ENCODE measurements at regions not wholly inside any gene's neighbourhood (a gene's known extent, or its start where the extent isn't known, plus 50 kb on each side); places are given as distances from the start of the nearest gene placed in this dataset.

DNA sequence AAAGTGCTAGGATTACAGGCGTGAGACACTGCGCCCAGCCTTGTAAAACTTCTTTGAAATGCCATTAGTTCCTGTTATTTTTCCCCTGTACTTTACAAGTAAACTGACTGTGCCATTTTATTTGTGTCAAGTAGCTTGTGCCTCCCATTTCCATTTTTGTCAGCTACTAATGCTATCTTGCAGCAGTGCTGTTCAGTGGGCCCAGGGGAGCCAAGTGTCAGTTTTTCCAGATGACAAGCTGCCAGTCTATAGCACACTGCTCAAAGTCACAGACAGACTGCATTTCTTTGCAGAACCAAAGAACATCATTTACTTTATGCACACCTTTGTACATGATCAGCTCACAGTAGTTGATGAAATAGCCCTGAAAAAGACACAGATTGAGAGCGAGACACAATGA lies 901.3 kb upstream of the CDH2 start:
- no peak for TF ChIP-seq GATA2 (IDR thresholded peaks at IDR 0.05; ENCODE audit: low read depth, low read length)
- no peak for TF ChIP-seq GATA3 (IDR thresholded peaks at IDR 0.05; ENCODE audit: low read depth, low read length)

DNA sequence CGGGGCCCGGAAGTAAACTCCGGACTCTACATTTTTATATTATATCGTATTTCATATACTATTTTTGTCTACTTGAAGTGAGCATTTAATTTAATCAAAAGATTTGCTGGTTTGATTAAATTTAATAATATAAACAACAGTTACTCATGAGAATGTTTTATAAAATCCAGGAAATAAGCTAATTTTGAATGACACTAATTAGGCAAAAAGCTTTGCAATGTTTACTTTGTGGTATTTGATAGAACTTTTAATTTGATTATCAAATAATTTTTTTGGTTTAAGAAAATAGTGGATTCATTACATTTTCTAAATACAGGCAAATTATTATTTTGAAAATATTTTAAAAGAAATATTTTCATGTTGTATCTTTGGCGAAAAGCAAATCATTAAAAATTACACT lies 900.4 kb upstream of the CDH2 start:
- no peak for TF ChIP-seq GATA2 (IDR thresholded peaks at IDR 0.05; ENCODE audit: low read depth, low read length)
- no peak for TF ChIP-seq GATA3 (IDR thresholded peaks at IDR 0.05; ENCODE audit: low read depth, low read length)

DNA sequence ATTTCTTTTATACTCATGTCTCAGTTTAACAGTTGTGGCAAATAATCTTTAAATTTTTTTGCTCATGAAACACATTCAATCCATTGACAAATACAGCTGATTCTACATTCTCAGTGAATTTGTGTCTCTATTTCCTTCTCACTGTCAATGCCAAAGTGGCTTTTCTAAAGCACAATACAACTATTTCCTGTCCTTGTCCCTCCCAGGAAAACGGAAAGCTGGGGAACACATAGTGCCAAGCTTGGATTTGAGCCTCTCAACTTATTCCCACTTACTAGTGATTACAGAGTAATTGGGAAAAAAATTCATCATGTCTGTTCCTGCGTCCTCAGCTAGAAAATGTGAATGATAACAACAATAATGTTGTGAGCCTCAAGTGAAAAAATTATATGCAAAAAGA lies 899.7 kb upstream of the CDH2 start:
- TF ChIP-seq GATA3 (IDR thresholded peaks at IDR 0.05; ENCODE audit: low read depth, low read length) (no peak), GATA2 (IDR thresholded peaks at IDR 0.05; ENCODE audit: low read depth, low read length) (no peak)

DNA sequence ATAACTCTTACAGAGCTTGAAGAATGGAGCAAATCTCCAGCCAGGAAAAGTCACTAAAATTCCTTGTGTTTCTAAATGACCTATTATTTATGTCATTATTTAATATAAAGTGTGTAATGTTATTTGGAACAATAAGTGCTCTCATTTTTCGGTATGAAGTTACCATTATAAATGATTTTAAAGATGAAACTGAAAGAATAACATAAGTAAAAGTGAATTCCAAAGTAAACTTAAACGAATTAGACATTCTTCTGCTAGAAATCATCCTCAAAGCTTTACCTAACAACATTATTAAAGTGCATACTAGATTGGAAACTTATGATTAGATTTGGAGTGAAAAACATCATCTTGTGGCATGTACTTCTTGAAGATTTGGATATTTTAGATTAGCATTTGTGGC lies 897.2 kb upstream of the CDH2 start:
- TF ChIP-seq GATA2 (IDR thresholded peaks at IDR 0.05; ENCODE audit: low read depth, low read length): no peak
- TF ChIP-seq GATA3 (IDR thresholded peaks at IDR 0.05; ENCODE audit: low read depth, low read length): no peak

DNA sequence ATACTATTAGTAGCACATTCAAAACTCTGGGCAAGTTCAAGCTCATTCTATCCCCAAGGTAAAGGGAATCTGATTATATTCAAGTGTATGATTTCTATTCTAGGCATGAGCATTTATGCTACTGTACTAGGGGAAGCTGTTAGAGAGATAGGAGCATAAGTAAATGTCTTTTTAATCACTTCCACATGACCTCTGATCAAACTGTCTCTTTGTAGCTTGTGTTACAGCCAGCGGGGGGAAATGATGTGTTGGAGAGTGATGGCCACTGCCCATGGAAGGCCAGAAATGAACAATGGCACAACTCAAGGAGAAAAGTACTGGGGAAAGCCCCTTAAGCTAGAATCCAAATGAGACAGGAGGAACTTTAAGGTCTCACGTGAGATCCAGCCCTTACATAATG lies 894.9 kb upstream of the CDH2 start:
- TF ChIP-seq GATA2 (IDR thresholded peaks at IDR 0.05; ENCODE audit: low read depth, low read length) (no peak), GATA3 (IDR thresholded peaks at IDR 0.05; ENCODE audit: low read depth, low read length) (no peak)

DNA sequence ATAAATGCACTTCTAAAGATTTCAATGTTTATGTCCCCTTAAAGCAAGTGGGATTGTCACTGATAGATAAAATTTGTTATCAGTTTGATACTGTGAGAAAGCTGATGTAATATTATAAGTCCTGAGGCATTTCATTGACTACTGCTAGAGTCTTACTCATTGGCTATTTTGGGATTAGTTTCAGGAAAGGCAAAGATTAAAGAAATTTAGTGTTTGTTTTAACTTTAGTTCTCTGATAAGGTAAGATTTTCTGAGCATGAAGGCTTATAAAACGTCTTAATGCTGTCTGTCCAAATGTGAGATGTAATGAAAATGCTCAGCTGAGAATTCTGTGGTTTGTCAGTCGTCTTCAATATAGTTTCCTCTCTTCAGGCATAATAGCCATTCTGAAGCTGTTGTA lies 886.4 kb upstream of the CDH2 start:
- TF ChIP-seq GATA3 (IDR thresholded peaks at IDR 0.05; ENCODE audit: low read depth, low read length): no peak
- no peak for TF ChIP-seq GATA2 (IDR thresholded peaks at IDR 0.05; ENCODE audit: low read depth, low read length)

DNA sequence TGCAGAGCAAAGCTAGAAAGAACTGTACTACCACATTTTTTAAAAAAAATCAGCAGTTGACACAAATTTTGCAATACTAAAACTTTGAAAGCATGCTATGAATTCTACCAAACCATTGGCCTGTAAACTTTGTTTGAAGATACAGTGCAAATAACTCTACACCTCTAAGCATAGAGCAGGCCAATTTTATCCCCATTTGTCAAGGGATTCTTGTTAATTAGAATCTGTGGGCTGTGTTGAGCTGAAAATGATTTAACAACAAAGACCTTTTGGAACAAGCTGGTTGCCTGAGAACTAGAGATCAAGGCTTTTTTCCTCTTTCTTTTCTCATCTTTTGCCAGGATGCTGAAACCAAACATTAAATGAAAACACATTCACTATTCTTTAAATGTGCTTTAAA lies 886.0 kb upstream of the CDH2 start:
- no peak for TF ChIP-seq GATA2 (IDR thresholded peaks at IDR 0.05; ENCODE audit: low read depth, low read length)
- TF ChIP-seq GATA3 (IDR thresholded peaks at IDR 0.05; ENCODE audit: low read depth, low read length): no peak

DNA sequence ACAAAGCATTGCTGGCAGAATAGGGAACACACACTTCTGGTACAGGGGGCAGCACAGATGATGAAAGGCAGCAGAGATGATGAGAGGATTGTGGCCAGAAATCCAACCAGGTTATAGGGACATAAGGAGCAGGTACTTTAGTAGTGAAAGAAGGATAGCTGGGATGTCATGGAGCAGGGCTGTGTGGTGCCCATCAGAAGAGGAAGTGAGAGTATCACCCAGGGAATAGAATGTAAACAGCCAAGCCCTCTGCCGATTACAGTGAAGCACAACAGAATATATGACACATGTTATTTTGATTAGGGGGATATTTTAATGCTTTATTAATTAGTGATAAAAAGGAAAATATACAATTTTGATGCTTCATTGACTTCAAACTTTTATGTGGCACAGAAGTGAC lies 883.4 kb upstream of the CDH2 start:
- TF ChIP-seq GATA2 (IDR thresholded peaks at IDR 0.05; ENCODE audit: low read depth, low read length) (no peak), GATA3 (IDR thresholded peaks at IDR 0.05; ENCODE audit: low read depth, low read length) (no peak)

DNA sequence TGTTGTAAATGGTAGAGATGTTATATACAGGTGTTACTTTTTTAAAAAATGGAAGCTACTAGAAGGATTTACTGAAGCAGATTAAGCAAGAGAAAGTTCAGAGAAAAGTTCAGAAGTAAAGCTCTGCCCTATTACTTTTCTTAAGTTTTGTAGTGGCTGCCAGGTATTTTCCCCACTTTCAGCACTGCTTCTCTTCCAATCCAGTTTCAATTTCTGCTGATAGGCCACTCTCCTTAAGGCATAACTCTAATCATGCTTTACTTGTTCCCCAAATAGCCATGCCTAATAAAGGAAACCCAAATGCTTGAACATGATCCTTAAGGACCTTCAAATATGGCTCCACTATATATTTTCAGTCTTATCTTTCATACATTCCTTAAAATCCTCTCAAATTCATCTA lies 880.8 kb upstream of the CDH2 start:
- TF ChIP-seq GATA3 (IDR thresholded peaks at IDR 0.05; ENCODE audit: low read depth, low read length) (no peak), GATA2 (IDR thresholded peaks at IDR 0.05; ENCODE audit: low read depth, low read length) (no peak)

DNA sequence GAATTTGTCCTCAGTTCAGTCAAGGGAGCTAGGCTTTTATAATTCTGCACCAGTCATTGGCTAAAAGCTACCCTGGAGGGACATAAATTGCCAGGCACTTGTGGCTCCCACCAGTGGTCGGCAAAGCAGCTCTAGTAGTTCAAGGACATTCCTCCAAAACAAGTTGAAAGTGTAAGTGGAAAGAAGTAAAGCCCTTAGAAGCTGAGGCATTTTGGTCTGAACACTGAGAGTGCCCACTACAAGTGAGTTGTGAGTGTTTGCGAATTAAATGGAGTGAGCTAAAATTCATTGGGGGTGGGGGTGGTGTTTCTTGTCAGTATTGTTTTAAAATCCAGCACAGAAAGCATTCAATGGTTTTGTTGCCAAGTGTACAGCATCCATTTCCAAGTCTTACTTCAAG lies 879.9 kb upstream of the CDH2 start:
- TF ChIP-seq GATA3 (IDR thresholded peaks at IDR 0.05; ENCODE audit: low read depth, low read length) (no peak), GATA2 (IDR thresholded peaks at IDR 0.05; ENCODE audit: low read depth, low read length) (no peak)

DNA sequence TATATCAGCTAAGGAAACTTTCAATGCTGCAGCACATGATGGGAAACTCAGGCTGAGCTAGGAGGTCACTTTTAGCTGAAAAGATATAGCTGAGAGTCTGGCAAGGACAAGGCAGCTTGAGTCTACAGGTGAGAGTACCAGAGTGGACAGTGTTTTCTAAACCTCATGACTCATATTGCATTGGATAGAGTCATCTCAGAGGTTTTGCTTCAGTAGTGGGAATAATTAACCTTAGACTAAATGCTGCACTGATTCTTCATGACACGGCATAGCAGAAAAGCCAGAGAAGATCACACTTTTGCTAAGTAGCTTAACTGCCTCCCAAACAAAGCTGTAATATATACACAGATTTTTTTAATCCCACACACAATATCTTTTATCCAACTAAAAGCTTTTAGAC lies 865.0 kb upstream of the CDH2 start:
- no peak for TF ChIP-seq GATA3 (IDR thresholded peaks at IDR 0.05; ENCODE audit: low read depth, low read length)
- no peak for TF ChIP-seq GATA2 (IDR thresholded peaks at IDR 0.05; ENCODE audit: low read depth, low read length)

DNA sequence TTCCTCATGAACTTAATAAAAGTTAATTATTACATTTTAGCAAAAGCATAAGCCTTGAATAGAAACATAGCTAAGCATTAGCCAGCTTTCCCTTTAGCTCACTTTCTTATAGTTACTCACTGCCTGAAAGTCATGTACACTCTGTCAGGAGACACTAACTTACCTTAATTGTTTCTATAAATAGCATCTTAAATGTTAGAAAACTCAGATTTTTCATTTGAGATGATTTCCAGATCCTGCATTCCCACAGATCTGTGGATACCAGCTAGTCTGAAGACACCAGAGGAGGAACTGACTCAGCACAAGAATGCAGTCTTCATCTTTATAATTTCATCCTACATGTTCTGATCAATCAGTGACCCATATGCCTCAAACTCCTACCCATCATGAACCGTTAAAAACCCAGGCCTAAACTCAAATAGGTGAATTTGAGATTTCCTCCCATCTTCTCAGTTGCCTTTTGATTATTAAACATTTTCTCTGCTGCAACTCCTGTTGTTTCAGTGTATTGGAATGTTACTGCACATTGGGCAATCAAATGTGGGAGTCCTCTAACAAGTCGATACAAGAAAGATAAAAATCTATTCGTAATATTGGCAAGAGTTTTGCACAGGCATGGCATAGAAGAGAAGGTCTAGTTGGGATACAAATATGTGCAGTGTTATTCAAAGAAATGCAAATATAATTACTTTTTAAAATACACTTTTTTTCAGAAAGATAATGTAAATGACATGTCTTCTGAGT lies 857.4 kb upstream of the CDH2 start:
- TF ChIP-seq GATA3 (IDR thresholded peaks at IDR 0.05; ENCODE audit: low read depth, low read length): no peak
- no peak for TF ChIP-seq GATA2 (IDR thresholded peaks at IDR 0.05; ENCODE audit: low read depth, low read length)

DNA sequence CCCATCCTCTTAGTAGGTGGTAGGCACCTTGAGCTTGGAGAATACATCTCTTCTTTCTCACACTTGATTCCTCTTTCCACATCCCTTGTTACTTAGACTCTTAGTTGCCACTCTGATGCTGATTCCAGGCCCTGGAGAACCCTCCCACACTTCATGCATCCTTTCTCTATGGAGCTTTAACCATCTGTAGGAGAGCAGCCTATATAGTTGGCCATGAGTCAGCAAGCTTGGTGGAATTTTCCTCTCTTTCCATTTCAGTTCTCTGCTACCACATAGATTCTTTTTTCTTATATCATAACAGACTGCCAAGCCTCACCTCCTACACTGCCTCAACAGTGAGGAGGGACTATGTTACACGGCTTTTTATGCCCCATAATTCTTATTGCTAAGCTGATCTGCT lies 851.6 kb upstream of the CDH2 start:
- no peak for TF ChIP-seq GATA3 (IDR thresholded peaks at IDR 0.05; ENCODE audit: low read depth, low read length)
- TF ChIP-seq GATA2 (IDR thresholded peaks at IDR 0.05; ENCODE audit: low read depth, low read length): no peak

DNA sequence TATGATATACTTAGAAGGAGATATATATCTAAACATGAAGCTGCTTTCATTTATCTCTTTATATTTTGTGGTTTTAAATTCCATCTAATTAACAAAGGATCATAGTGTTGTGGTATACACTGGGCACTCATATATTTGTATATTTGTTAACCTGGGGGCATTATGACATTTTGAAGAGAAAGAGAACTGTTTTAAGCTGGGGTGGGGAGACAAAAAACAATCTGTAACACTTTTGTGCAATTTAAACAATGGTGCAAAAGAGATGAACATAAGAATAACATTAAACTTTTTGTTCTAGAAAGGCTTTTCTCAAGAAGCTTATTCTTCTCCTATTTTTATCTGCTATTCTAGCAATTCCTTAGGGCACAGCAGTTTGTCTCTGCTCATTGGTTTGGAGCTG lies 842.0 kb upstream of the CDH2 start:
- TF ChIP-seq GATA2 (IDR thresholded peaks at IDR 0.05; ENCODE audit: low read depth, low read length): no peak
- TF ChIP-seq GATA3 (IDR thresholded peaks at IDR 0.05; ENCODE audit: low read depth, low read length): no peak

DNA sequence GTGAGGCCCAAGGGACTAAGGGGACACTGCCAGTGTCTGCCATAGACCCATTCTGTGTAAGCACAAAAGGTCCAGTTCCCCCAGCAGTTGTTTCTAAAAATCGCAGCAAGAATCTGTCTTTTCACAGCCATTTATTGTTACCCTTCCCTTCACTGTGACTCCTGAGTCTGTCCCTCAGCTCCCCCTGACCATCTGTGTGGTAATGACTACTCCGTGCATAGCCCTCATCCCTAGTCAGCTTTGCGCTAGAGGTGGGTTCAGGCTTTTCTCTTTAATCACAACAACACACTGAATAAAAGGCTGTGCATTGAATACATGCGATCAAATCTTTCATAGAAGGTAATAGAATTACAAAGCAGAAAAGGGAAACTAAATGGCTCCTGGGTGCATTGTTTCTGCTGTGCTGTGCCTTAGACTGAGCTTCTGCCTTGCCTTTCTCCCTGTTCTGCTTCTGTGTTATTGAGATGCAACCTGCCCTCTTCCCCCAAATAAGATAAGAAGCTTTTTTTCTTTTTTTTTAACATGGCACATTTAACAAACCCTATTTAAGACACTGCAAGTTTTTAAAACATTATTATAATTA lies 836.0 kb upstream of the CDH2 start:
- TF ChIP-seq GATA3 (IDR thresholded peaks at IDR 0.05; ENCODE audit: low read depth, low read length) (no peak), GATA2 (IDR thresholded peaks at IDR 0.05; ENCODE audit: low read depth, low read length) (no peak)

Measured in SH-SY5Y (cell line).